ENCODE measurements at regions not wholly inside any gene's neighbourhood (a gene's known extent, or its start where the extent isn't known, plus 50 kb on each side); places are given as distances from the start of the nearest gene placed in this dataset.

GRCh38 chr17:13266606-13267005 is 248.8 kb upstream of the ELAC2 start:
- no peak overlapping the region for H3K9ac ChIP-seq (ENCODE audit: low read length)
- H4K20me1 ChIP-seq (ENCODE audit: low read depth, low read length), result no peaks in the 10 kb centered on the region
- H3K79me2 ChIP-seq (ENCODE audit: insufficient read depth, low read length), result no peaks in the 10 kb centered on the region
- H3K9me3 ChIP-seq (ENCODE audit: insufficient read depth, low read length), result no peaks in the 10 kb centered on the region
- H2AFZ ChIP-seq (ENCODE audit: low read depth, low read length, severe bottlenecking), result no peak overlapping the region
- H3K4me2 ChIP-seq (ENCODE audit: low read depth, low read length, poor library complexity, severe bottlenecking), result no peak overlapping the region
- no peak overlapping the region for H3K4me3 ChIP-seq (ENCODE audit: insufficient read depth, low read length, poor library complexity, severe bottlenecking)
- no peaks in the 10 kb centered on the region for H3K9me2 ChIP-seq (replicated peaks; ENCODE audit: insufficient read depth, low read length)
- H3F3A ChIP-seq (ENCODE audit: insufficient read depth), result no peaks in the 10 kb centered on the region
- H3K36me3 ChIP-seq (ENCODE audit: low read length), result no peaks in the 10 kb centered on the region
- TF ChIP-seq EZH2phosphoT487 (conservative IDR thresholded peaks at IDR 0.05; ENCODE audit: low read length), result no peak
- TF ChIP-seq CTCF (IDR thresholded peaks at IDR 0.05; ENCODE audit: insufficient read depth, low read length, poor library complexity, severe bottlenecking), result no peak
- H3K27me3 ChIP-seq (ENCODE audit: low read length), result no peaks in the 10 kb centered on the region
- no peak overlapping the region for H3K27ac ChIP-seq (ENCODE audit: low read depth, low read length)

GRCh38 chr17:13265311-13265710 is 247.5 kb upstream of the ELAC2 start:
- H3K4me2 ChIP-seq (ENCODE audit: low read depth, low read length, poor library complexity, severe bottlenecking), result no peak overlapping the region
- no peaks in the 10 kb centered on the region for H3K36me3 ChIP-seq (ENCODE audit: low read length)
- no peaks in the 10 kb centered on the region for H3F3A ChIP-seq (ENCODE audit: insufficient read depth)
- no peaks in the 10 kb centered on the region for H4K20me1 ChIP-seq (ENCODE audit: low read depth, low read length)
- TF ChIP-seq EZH2phosphoT487 (conservative IDR thresholded peaks at IDR 0.05; ENCODE audit: low read length) (no peak), CTCF (IDR thresholded peaks at IDR 0.05; ENCODE audit: insufficient read depth, low read length, poor library complexity, severe bottlenecking) (no peak)
- no peak overlapping the region for H2AFZ ChIP-seq (ENCODE audit: low read depth, low read length, severe bottlenecking)
- no peaks in the 10 kb centered on the region for H3K9me2 ChIP-seq (replicated peaks; ENCODE audit: insufficient read depth, low read length)
- H3K4me3 ChIP-seq (ENCODE audit: insufficient read depth, low read length, poor library complexity, severe bottlenecking), result no peak overlapping the region
- H3K9me3 ChIP-seq (ENCODE audit: insufficient read depth, low read length), result no peaks in the 10 kb centered on the region
- H3K27me3 ChIP-seq (ENCODE audit: low read length), result no peaks in the 10 kb centered on the region
- no peak overlapping the region for H3K9ac ChIP-seq (ENCODE audit: low read length)
- no peaks in the 10 kb centered on the region for H3K79me2 ChIP-seq (ENCODE audit: insufficient read depth, low read length)
- H3K27ac ChIP-seq (ENCODE audit: low read depth, low read length), result no peak overlapping the region

GRCh38 chr17:13263746-13264145 is 245.9 kb upstream of the ELAC2 start:
- Histone ChIP-seq H3F3A (ENCODE audit: insufficient read depth) (no peaks in the 10 kb centered on the region), H3K4me2 (ENCODE audit: low read depth, low read length, poor library complexity, severe bottlenecking) (no peak overlapping the region), H4K20me1 (ENCODE audit: low read depth, low read length) (no peaks in the 10 kb centered on the region), H3K27ac (ENCODE audit: low read depth, low read length) (no peak overlapping the region), H3K27me3 (ENCODE audit: low read length) (no peaks in the 10 kb centered on the region), H3K36me3 (ENCODE audit: low read length) (no peaks in the 10 kb centered on the region), H3K79me2 (ENCODE audit: insufficient read depth, low read length) (no peaks in the 10 kb centered on the region), H3K9me2 (replicated peaks; ENCODE audit: insufficient read depth, low read length) (no peaks in the 10 kb centered on the region), H2AFZ (ENCODE audit: low read depth, low read length, severe bottlenecking) (no peak overlapping the region), H3K9ac (ENCODE audit: low read length) (no peak overlapping the region), H3K9me3 (ENCODE audit: insufficient read depth, low read length) (no peaks in the 10 kb centered on the region), H3K4me3 (ENCODE audit: insufficient read depth, low read length, poor library complexity, severe bottlenecking) (no peak overlapping the region)
- no peak for TF ChIP-seq EZH2phosphoT487 (conservative IDR thresholded peaks at IDR 0.05; ENCODE audit: low read length)
- no peak for TF ChIP-seq CTCF (IDR thresholded peaks at IDR 0.05; ENCODE audit: insufficient read depth, low read length, poor library complexity, severe bottlenecking)

- Histone ChIP-seq H3K36me3 (ENCODE audit: low read length) (no peaks in the 10 kb centered on the region), H3K27me3 (ENCODE audit: low read length) (no peaks in the 10 kb centered on the region), H2AFZ (ENCODE audit: low read depth, low read length, severe bottlenecking) (no peak overlapping the region), H3F3A (ENCODE audit: insufficient read depth) (no peaks in the 10 kb centered on the region), H4K20me1 (ENCODE audit: low read depth, low read length) (no peaks in the 10 kb centered on the region), H3K9me2 (replicated peaks; ENCODE audit: insufficient read depth, low read length) (no peaks in the 10 kb centered on the region), H3K27ac (ENCODE audit: low read depth, low read length) (no peak overlapping the region), H3K9me3 (ENCODE audit: insufficient read depth, low read length) (no peaks in the 10 kb centered on the region), H3K4me2 (ENCODE audit: low read depth, low read length, poor library complexity, severe bottlenecking) (no peak overlapping the region), H3K4me3 (ENCODE audit: insufficient read depth, low read length, poor library complexity, severe bottlenecking) (no peak overlapping the region), H3K79me2 (ENCODE audit: insufficient read depth, low read length) (no peaks in the 10 kb centered on the region), H3K9ac (ENCODE audit: low read length) (no peak overlapping the region)
- TF ChIP-seq CTCF (IDR thresholded peaks at IDR 0.05; ENCODE audit: insufficient read depth, low read length, poor library complexity, severe bottlenecking) (no peak), EZH2phosphoT487 (conservative IDR thresholded peaks at IDR 0.05; ENCODE audit: low read length) (no peak)
These were observed 238.7 kb upstream of the ELAC2 start for GRCh38 chr17:13256545-13256944.

Data from SU-DHL-6 (cell line).